GM21526 (cell line): ENCODE measurements at regions not wholly inside any gene's neighbourhood (a gene's known extent, or its start where the extent isn't known, plus 50 kb on each side); places are given as distances from the start of the nearest gene placed in this dataset.
A peak's percentile ranks its signal among the peaks of the same experiment; 100 is the strongest.

Experiments
- ATAC-seq: cut with Tn5 transposase; IDR thresholded peaks from one replicate; pipeline ENCODE4 v1.9.1; 2021; ENCODE audit warnings: moderate library complexity; ENCODE audit not compliant: unreplicated experiment, low FRiP score

GRCh38 chr14:53896726-53897125 is 59.9 kb downstream of the BMP4 start:
- no peak for ATAC-seq

- ATAC-seq, result peak; percentile 85
Measured at GRCh38 chr14:53894456-53894855, 62.2 kb downstream of the BMP4 start.

GRCh38 chr14:53893374-53893773 is 63.3 kb downstream of the BMP4 start:
- no peak for ATAC-seq

GRCh38 chr14:53890611-53891101 is 66.0 kb downstream of the BMP4 start:
- no peak for ATAC-seq

- ATAC-seq, result no peak
Measured at GRCh38 chr14:53888535-53889386, 67.9 kb downstream of the BMP4 start.

GRCh38 chr14:53885136-53885640 is 71.4 kb downstream of the BMP4 start:
- ATAC-seq, result no peak

- no peak for ATAC-seq
Measured at GRCh38 chr14:53884601-53885000, 72.0 kb downstream of the BMP4 start.

- no peak for ATAC-seq
Measured at GRCh38 chr14:53883739-53884138, 72.9 kb downstream of the BMP4 start.

- no peak for ATAC-seq
Measured at GRCh38 chr14:53882684-53883083, 73.9 kb downstream of the BMP4 start.

GRCh38 chr14:53881921-53882320 is 74.7 kb downstream of the BMP4 start:
- ATAC-seq, result no peak

GRCh38 chr14:53881161-53881871 is 75.3 kb downstream of the BMP4 start:
- ATAC-seq, result no peak

GRCh38 chr14:53880761-53881160 is 75.9 kb downstream of the BMP4 start:
- ATAC-seq, result no peak

- ATAC-seq, result no peak
Measured at GRCh38 chr14:53879747-53880146, 76.9 kb downstream of the BMP4 start.

GRCh38 chr14:53879022-53879686 is 77.5 kb downstream of the BMP4 start:
- no peak for ATAC-seq

- no peak for ATAC-seq
Measured at GRCh38 chr14:53875324-53875897, 81.2 kb downstream of the BMP4 start.

GRCh38 chr14:53874704-53875103 is 81.9 kb downstream of the BMP4 start:
- no peak for ATAC-seq

- no peak for ATAC-seq
Measured at GRCh38 chr14:53872681-53873089, 83.9 kb downstream of the BMP4 start.

- no peak for ATAC-seq
Measured at GRCh38 chr14:53871951-53872350, 84.7 kb downstream of the BMP4 start.

GRCh38 chr14:53871011-53871410 is 85.6 kb downstream of the BMP4 start:
- no peak for ATAC-seq

GRCh38 chr14:53865711-53866110 is 90.9 kb downstream of the BMP4 start:
- no peak for ATAC-seq

- ATAC-seq, result no peak
Measured at GRCh38 chr14:53861781-53862180, 94.8 kb downstream of the BMP4 start.
